Tibial artery (tissue), 4 donors: ENCODE measurements at regions not wholly inside any gene's neighbourhood (a gene's known extent, or its start where the extent isn't known, plus 50 kb on each side); places are given as distances from the start of the nearest gene placed in this dataset.

ENCODE experiments used
- DNase-seq, 2 donors: peaks; one replicate each; pipeline ENCODE4 v3.0.0-alpha.2; 2019
- H3K27ac ChIP-seq, 2 donors: fragments of 200-600 bp; sonication (generic) in 1 of 2; 1 replicate in 1 of 2; 2 replicates in 1 of 2; pipeline ENCODE4 v1.5.1; 2018 to 2019; ENCODE audit warnings: mild to moderate bottlenecking in 1 of 2
- H3K27me3 ChIP-seq, 2 donors: fragments of 200-600 bp; sonication (generic) in 1 of 2; one replicate each; pipeline versions ENCODE4 v1.5.1 to v1.6.0; 2016 to 2019
- H3K36me3 ChIP-seq, 3 donors: fragments of 200-600 bp; sonication (generic) in 2 of 3; one replicate each; pipeline ENCODE4 v1.5.1; 2016 to 2019; ENCODE audit warnings: mild to moderate bottlenecking in 2 of 3
- H3K4me1 ChIP-seq, 4 donors: fragments of 200-600 bp; sonication (generic) in 2 of 4; 1 replicate in 3 of 4; 2 replicates in 1 of 4; pipeline ENCODE4 v1.5.1; 2016 to 2019
- H3K4me3 ChIP-seq, 2 donors: fragments of 200-600 bp; sonication (generic) in 1 of 2; 1 replicate in 1 of 2; 2 replicates in 1 of 2; pipeline ENCODE4 v1.5.1; 2018 to 2019; ENCODE audit warnings: mild to moderate bottlenecking in 2 of 2
- H3K9me3 ChIP-seq, 3 donors: fragments of 200-600 bp; sonication (generic) in 1 of 3; one replicate each; pipeline ENCODE4 v1.5.1; 2016 to 2019
- intact Hi-C: fragments of 100-400 bp; cut with DNase I; formaldehyde crosslinking; loops from one replicate; pipeline ENCODE4 v1.15.0; 2023; ENCODE audit warnings: low total_unique reads
- TF ChIP-seq, protein P1 (sequence below), 2 experiments: fragments of 200-600 bp in 1 of 2; fragments of 450-650 bp in 1 of 2; IDR thresholded peaks; one replicate each; pipeline ENCODE4 v1.5.1; 2017 to 2019; ENCODE audit warnings: antibody characterized with exemption in 2 of 2, mild to moderate bottlenecking in 1 of 2, moderate library complexity in 1 of 2

DNA sequence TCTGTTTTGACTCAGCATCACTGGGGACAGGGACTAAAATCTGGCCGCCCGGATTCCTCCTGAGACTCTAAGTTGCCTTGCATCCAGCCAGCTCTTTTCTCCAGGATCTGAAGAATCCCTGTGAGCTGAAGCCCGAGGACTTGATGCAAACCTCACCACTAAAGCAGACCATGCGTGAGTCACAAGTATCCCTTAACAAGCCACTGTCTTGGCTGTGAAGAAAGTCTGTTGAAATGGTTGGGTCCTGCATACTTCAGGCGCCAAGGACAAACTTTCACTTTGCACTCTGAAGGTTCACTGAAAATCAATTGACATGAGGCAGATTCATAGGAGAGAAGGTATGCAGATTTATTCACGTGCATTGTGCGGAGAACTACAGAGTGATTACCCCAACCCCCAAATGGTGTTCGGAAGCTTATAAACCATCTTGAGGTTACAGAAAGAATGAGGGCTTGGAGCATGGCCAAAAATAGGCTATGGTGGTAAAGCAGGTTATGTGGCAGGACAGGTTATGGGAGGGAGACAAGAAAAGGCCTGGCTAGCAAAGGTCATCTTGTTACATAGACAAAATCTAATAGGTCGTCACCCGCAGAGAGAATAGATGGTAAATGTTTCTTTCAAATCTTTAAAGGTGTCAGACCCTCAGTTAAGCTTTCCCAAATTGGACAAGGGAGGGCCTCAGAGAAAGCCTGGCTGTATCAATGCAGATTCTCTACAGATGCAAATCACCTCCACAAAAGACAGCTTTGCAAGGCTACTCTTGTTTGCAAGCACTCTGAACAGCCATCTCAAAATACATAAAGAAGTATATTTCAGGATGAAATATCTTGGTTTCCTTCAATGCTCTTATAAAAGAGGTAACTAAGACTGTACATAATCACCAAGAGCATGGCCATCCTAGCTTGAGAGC, 126.3 kb upstream of the PLAAT1 start:
- no peaks in the 10 kb centered on the region for H3K27me3 ChIP-seq
- no peaks in the 10 kb centered on the region for H3K4me1 ChIP-seq
- no peaks in the 10 kb centered on the region for H3K36me3 ChIP-seq
- no peak overlapping the region for H3K27ac ChIP-seq
- no peak for DNase-seq
- TF ChIP-seq, protein P1, sequence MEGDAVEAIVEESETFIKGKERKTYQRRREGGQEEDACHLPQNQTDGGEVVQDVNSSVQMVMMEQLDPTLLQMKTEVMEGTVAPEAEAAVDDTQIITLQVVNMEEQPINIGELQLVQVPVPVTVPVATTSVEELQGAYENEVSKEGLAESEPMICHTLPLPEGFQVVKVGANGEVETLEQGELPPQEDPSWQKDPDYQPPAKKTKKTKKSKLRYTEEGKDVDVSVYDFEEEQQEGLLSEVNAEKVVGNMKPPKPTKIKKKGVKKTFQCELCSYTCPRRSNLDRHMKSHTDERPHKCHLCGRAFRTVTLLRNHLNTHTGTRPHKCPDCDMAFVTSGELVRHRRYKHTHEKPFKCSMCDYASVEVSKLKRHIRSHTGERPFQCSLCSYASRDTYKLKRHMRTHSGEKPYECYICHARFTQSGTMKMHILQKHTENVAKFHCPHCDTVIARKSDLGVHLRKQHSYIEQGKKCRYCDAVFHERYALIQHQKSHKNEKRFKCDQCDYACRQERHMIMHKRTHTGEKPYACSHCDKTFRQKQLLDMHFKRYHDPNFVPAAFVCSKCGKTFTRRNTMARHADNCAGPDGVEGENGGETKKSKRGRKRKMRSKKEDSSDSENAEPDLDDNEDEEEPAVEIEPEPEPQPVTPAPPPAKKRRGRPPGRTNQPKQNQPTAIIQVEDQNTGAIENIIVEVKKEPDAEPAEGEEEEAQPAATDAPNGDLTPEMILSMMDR (IDR thresholded peaks at IDR 0.05) = no peak
- H3K9me3 ChIP-seq = no peaks in the 10 kb centered on the region
- intact Hi-C loops = no loop called here
- H3K4me3 ChIP-seq = no peak overlapping the region

DNA sequence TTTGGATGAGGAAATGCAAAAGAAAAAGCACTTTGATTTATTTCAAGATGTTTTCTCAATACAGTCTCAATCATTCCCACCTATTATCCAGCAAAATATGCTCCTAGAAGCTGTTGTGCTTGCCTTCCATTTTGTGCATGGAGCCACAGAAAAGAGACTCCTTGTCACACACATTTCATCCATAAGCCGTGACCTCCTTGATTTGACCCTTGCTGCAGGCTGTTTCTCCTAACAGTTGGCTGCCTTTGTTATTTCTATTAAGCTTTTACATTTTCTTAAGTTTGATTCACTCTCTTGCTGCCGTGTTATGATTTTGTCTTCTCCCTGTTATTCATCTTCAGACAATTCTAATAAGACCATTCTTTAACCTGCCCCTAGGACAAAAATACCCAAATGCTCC, 124.2 kb upstream of the PLAAT1 start:
- DNase-seq = no peak
- Histone ChIP-seq H3K4me1 (no peaks in the 10 kb centered on the region), H3K27me3 (no peaks in the 10 kb centered on the region), H3K27ac (no peak overlapping the region), H3K4me3 (no peak overlapping the region), H3K36me3 (no peaks in the 10 kb centered on the region), H3K9me3 (no peaks in the 10 kb centered on the region)
- TF ChIP-seq, protein P1 (IDR thresholded peaks at IDR 0.05) = no peak
- intact Hi-C loops = no loop called here

GRCh38 chr3:193118907-193119306, 122.1 kb upstream of the PLAAT1 start:
- intact Hi-C loops = no loop called here
- Histone ChIP-seq H3K36me3 (no peaks in the 10 kb centered on the region), H3K4me3 (no peak overlapping the region), H3K27ac (no peak overlapping the region), H3K27me3 (peaks cover 0 to 3% of the 10 kb centered on the region in 2 donors), H3K9me3 (no peaks in the 10 kb centered on the region), H3K4me1 (no peaks in the 10 kb centered on the region)
- no peak for DNase-seq
- TF ChIP-seq, protein P1 (IDR thresholded peaks at IDR 0.05) = no peak

- peaks cover 0 to 3% of the 10 kb centered on the region in 2 donors for H3K27me3 ChIP-seq
- no peaks in the 10 kb centered on the region for H3K9me3 ChIP-seq
- TF ChIP-seq, protein P1 (IDR thresholded peaks at IDR 0.05) = no peak
- no peaks in the 10 kb centered on the region for H3K4me1 ChIP-seq
- DNase-seq = no peak
- H3K27ac ChIP-seq = no peak overlapping the region
- H3K36me3 ChIP-seq = no peaks in the 10 kb centered on the region
- no peak overlapping the region for H3K4me3 ChIP-seq
- intact Hi-C loops = no loop called here
Observed at GRCh38 chr3:193119926-193120325, 121.1 kb upstream of the PLAAT1 start.

DNA sequence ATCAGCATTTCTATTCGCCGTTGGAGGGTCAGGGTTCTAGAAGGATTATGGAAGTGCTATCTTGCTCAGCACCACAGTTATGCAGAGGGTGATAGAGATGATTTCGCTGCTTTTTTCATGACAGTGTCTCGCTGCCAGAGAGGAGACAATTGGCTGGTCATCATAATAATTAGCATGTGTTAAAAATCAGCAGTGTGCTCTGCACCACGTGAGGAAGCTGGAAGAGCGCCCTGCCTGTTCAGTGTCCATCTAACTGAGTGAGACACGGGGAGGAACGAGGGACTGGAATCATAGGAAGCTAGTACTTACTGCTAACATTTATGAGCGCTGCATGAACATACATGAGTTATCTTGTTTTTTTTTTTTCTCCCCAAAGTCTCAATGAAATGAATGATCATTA, 116.2 kb upstream of the PLAAT1 start:
- no peak for DNase-seq

More for the DNA sequence above, 116.2 kb upstream of the PLAAT1 start:
- TF ChIP-seq, protein P1 (IDR thresholded peaks at IDR 0.05) = no peak
- Histone ChIP-seq H3K9me3 (no peaks in the 10 kb centered on the region), H3K4me3 (no peak overlapping the region), H3K36me3 (no peaks in the 10 kb centered on the region), H3K27ac (no peak overlapping the region), H3K4me1 (no peaks in the 10 kb centered on the region), H3K27me3 (peaks cover 0 to 4% of the 10 kb centered on the region in 2 donors)
- intact Hi-C loops = no loop called here
